Esophagus muscularis mucosa (tissue), 4 donors: ENCODE measurements at regions not wholly inside any gene's neighbourhood (a gene's known extent, or its start where the extent isn't known, plus 50 kb on each side); places are given as distances from the start of the nearest gene placed in this dataset.
A peak's percentile ranks its signal among the peaks of the same experiment; 100 is the strongest.

ENCODE experiments used
- DNase-seq: peaks from one replicate; pipeline ENCODE4 v3.0.0-alpha.2; 2017; ENCODE audit errors: extremely low spot score
- H3K27ac ChIP-seq, 4 donors: fragments of 200-600 bp; sonication (generic); replicated peaks in 1 of 4; 1 replicate in 3 of 4; 2 replicates in 1 of 4; pipeline ENCODE4 v1.5.1; 2016 to 2019; ENCODE audit warnings: mild to moderate bottlenecking in 1 of 4
- H3K27me3 ChIP-seq, 4 donors: fragments of 200-600 bp; sonication (generic); one replicate each; pipeline versions ENCODE4 v1.5.1 to v1.6.0; 2016 to 2019
- H3K36me3 ChIP-seq, 4 donors: fragments of 200-600 bp; sonication (generic); one replicate each; pipeline ENCODE4 v1.5.1; 2016 to 2019
- H3K4me1 ChIP-seq, 4 donors: fragments of 200-600 bp; sonication (generic); one replicate each; pipeline ENCODE4 v1.5.1; 2016 to 2019
- H3K4me3 ChIP-seq, 4 donors: fragments of 200-600 bp; sonication (generic); 1 replicate in 2 of 4; 2 replicates in 2 of 4; pipeline ENCODE4 v1.5.1; 2016 to 2019; ENCODE audit warnings: mild to moderate bottlenecking in 4 of 4, moderate library complexity in 1 of 4
- H3K9me3 ChIP-seq, 4 donors: fragments of 200-600 bp; sonication (generic); 1 replicate in 3 of 4; 2 replicates in 1 of 4; pipeline ENCODE4 v1.5.1; 2016 to 2019
- CTCF ChIP-seq, 3 experiments: fragments of 200-600 bp in 2 of 3; fragments of 450-650 bp in 1 of 3; sonication (generic) in 2 of 3; IDR thresholded peaks; one replicate each; pipeline ENCODE4 v1.5.1; 2017 to 2019; ENCODE audit warnings: antibody characterized with exemption in 3 of 3, mild to moderate bottlenecking in 2 of 3, moderate library complexity in 1 of 3
- EP300 ChIP-seq: sonication (generic); formaldehyde crosslinking; IDR thresholded peaks from one replicate; pipeline ENCODE4 v1.6.1; 2017; ENCODE audit warnings: antibody characterized with exemption
- POLR2A ChIP-seq: fragments of 450-650 bp; IDR thresholded peaks from one replicate; pipeline ENCODE4 v1.6.1; 2017; ENCODE audit warnings: antibody characterized with exemption, moderate library complexity, mild to moderate bottlenecking, low read depth
- POLR2AphosphoS5 ChIP-seq, 2 donors: sonication (generic); formaldehyde crosslinking; IDR thresholded peaks; one replicate each; pipeline ENCODE4 v1.6.1; 2017; ENCODE audit warnings: antibody characterized with exemption in 2 of 2
- WGBS: methylation state at CpG from one replicate; pipeline ENCODE4 v1.1.5; 2018; 5-methylcytosine and 5-hydroxymethylcytosine counted together
- intact Hi-C: fragments of 100-400 bp; cut with DNase I; formaldehyde crosslinking; loops from one replicate; pipeline ENCODE4 v1.15.1; 2023

DNA sequence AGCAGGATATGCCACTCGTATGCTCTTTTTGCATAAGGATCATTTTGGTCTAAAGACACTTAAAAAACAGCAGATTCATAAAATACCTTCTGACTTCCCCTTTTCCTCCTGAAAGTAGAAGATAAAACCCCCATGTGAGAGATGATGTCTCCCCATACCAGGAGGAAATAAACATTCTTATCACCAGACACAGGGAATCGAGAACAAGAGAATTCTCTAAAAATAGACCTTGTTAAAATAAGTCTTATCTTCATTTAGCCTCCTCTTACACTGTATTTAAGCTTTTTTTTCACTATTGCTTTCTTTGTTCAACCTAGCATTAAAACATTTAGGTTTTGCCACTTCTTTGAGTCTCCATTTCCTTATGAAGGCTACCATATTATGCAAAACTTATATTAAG lies 709.3 kb downstream of the KCNT2 start:
- no peak for TF ChIP-seq EP300
- no peak for TF ChIP-seq CTCF (IDR thresholded peaks at IDR 0.05)
- TF ChIP-seq POLR2A = no peak
- TF ChIP-seq POLR2AphosphoS5 (IDR thresholded peaks at IDR 0.05) = no peak
- intact Hi-C loops = no loop called here
- H3K9me3 ChIP-seq = no peaks in the 10 kb centered on the region
- no peak overlapping the region for H3K4me3 ChIP-seq
- H3K4me1 ChIP-seq = peaks cover 0 to 4% (median 0%) of the 10 kb centered on the region in 4 donors
- no peak for DNase-seq
- 45% methylated on average over 2 of the region's 2 CpGs for WGBS
- no peaks in the 10 kb centered on the region for H3K36me3 ChIP-seq
- H3K27ac ChIP-seq = no peak overlapping the region
- H3K27me3 ChIP-seq = no peaks in the 10 kb centered on the region

- intact Hi-C loops = no loop called here
- Histone ChIP-seq H3K27me3 (no peaks in the 10 kb centered on the region), H3K36me3 (no peaks in the 10 kb centered on the region), H3K4me3 (no peak overlapping the region), H3K27ac (no peak overlapping the region), H3K4me1 (peaks cover 0 to 4% (median 0%) of the 10 kb centered on the region in 4 donors), H3K9me3 (no peaks in the 10 kb centered on the region)
- TF ChIP-seq EP300 (no peak), POLR2AphosphoS5 (IDR thresholded peaks at IDR 0.05) (no peak), POLR2A (no peak), CTCF (IDR thresholded peaks at IDR 0.05) (no peak)
- no peak for DNase-seq
- WGBS = 63% methylated on average over 3 of the region's 3 CpGs
Observed at GRCh38 chr1:195898373-195898772, 709.9 kb downstream of the KCNT2 start.

DNA sequence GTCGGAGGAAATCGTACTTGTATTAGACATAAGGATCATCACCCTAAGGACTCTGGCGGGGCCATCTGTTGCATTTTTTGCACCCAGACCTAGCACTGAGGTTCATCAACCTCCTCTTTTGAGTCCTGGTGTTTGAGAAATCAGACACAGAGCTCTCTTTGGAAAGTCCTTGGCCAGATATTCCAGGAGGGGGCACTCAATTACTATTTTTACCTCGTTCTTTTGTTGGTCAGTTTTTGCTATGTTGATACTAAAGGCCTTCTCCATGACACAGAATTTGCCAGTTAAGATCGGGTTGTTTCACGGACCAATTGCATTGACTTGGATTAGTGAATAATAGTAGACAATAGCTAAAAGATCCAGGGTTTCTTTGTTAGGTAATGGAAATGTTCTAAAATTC lies 711.2 kb downstream of the KCNT2 start:
- no peak for TF ChIP-seq EP300
- no peak for TF ChIP-seq CTCF (IDR thresholded peaks at IDR 0.05)
- DNase-seq = no peak
- H3K27ac ChIP-seq = no peak overlapping the region
- intact Hi-C loops = no loop called here
- 94% methylated on average over 6 of the region's 6 CpGs for WGBS
- peaks cover 0 to 4% (median 0%) of the 10 kb centered on the region in 4 donors for H3K4me1 ChIP-seq
- H3K4me3 ChIP-seq = no peak overlapping the region
- H3K9me3 ChIP-seq = no peaks in the 10 kb centered on the region
- H3K36me3 ChIP-seq = no peaks in the 10 kb centered on the region
- H3K27me3 ChIP-seq = no peaks in the 10 kb centered on the region

DNA sequence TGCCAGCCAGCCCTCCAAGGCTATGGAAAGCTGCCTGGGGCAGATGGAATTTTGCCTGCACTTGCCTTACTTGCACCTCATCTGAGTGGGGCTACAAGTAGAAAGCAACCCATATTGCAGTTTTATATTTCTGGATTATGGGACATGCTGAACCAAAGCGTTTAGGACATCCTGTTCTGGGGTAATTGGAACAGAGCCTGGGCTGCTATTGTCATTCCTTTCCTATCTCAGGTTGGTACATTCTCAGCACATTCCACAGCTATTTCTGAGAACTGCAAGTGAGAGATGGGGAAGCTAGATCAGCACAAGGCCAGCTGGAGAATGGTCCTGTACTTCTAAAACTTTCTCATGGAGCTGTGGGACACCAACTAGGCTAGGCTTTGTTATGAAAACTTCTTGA lies 713.8 kb downstream of the KCNT2 start:
- WGBS = 67% methylated on average over 1 of the region's 1 CpG
- no peaks in the 10 kb centered on the region for H3K36me3 ChIP-seq

DNA sequence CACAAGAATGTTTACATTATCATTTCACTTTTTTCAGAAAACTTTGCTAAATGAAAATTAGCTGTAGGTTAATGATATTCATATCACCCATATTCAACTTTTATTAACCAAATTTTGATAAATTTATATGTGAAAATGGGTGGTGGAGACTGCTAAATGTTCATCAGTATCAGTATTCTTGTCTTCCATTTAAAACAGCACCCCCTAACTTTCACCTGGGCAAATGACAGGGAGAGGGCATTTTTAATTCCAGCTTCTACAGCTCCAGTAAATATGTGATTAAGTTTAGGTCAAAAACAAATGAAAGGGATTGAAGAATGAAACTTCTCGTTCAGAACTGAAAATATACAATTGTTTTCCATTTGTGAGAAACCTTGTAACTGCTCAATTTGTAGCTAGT lies 722.2 kb downstream of the KCNT2 start:
- no peak for TF ChIP-seq POLR2A
- TF ChIP-seq CTCF (IDR thresholded peaks at IDR 0.05) = no peak
- no peak for TF ChIP-seq EP300
- TF ChIP-seq POLR2AphosphoS5 (IDR thresholded peaks at IDR 0.05) = no peak
- no peaks in the 10 kb centered on the region for H3K27me3 ChIP-seq
- H3K9me3 ChIP-seq = no peaks in the 10 kb centered on the region
- H3K4me3 ChIP-seq = no peak overlapping the region
- intact Hi-C loops = no loop called here
- WGBS = 73% methylated on average over 1 of the region's 1 CpG
- no peaks in the 10 kb centered on the region for H3K36me3 ChIP-seq
- no peak for DNase-seq
- H3K27ac ChIP-seq = no peak overlapping the region
- H3K4me1 ChIP-seq = no peaks in the 10 kb centered on the region

More for the DNA sequence above, 713.8 kb downstream of the KCNT2 start:
- Histone ChIP-seq H3K9me3 (no peaks in the 10 kb centered on the region), H3K27me3 (no peaks in the 10 kb centered on the region), H3K4me3 (no peak overlapping the region), H3K27ac (no peak overlapping the region), H3K4me1 (peaks cover 0 to 4% (median 0%) of the 10 kb centered on the region in 4 donors)
- TF ChIP-seq POLR2AphosphoS5 (IDR thresholded peaks at IDR 0.05) (peak in 1 of 2 donors; percentile 14), POLR2A (no peak)
- DNase-seq = no peak
- intact Hi-C loops = no loop called here
